GM12891 (cell line): ENCODE measurements at regions not wholly inside any gene's neighbourhood (a gene's known extent, or its start where the extent isn't known, plus 50 kb on each side); places are given as distances from the start of the nearest gene placed in this dataset.

ENCODE experiments used
- POLR2A ChIP-seq: IDR thresholded peaks from 2 replicates; pipeline ENCODE4 v1.6.1; 2011; ENCODE audit warnings: low read depth, low read length, control low read depth
- POLR2AphosphoS5 ChIP-seq: IDR thresholded peaks from 2 replicates; pipeline ENCODE4 v1.6.1; 2011; ENCODE audit warnings: low read depth, low read length, control low read depth
- TAF1 ChIP-seq: IDR thresholded peaks from 2 replicates; pipeline ENCODE4 v1.6.1; 2011; ENCODE audit warnings: low read depth, low read length, control low read depth

GRCh38 chr7:41131956-41132355, 570.9 kb downstream of the INHBA start:
- no peak for TF ChIP-seq POLR2AphosphoS5
- TF ChIP-seq TAF1: no peak
- TF ChIP-seq POLR2A: no peak
